B cell (primary cell): ENCODE measurements at regions not wholly inside any gene's neighbourhood (a gene's known extent, or its start where the extent isn't known, plus 50 kb on each side); places are given as distances from the start of the nearest gene placed in this dataset.

ENCODE experiments used
- ATAC-seq: fragments of 200-7000 bp; cut with Tn5 transposase; one replicate; pipeline ENCODE4 v1.10.0; 2021; ENCODE audit warnings: low read depth, mild to moderate bottlenecking, moderate number of reproducible peaks, moderate library complexity
- CTCF ChIA-PET: fragments of 350-600 bp; sonication (Branson Sonifier 250); formaldehyde crosslinking; loops from one replicate; lab custom pipeline; 2021; ENCODE audit warnings: antibody characterized with exemption, inconsistent platforms; lab: Charles Lee
- POLR2A ChIA-PET: fragments of 350-600 bp; sonication (Branson Sonifier 250); formaldehyde crosslinking; loops from one replicate; lab custom pipeline; 2021; ENCODE audit warnings: antibody characterized with exemption; lab: Charles Lee
- DNase-seq: peaks from one replicate; pipeline ENCODE4 v3.0.0; 2013
- H2AFZ ChIP-seq: 2 replicates; pipeline ENCODE4 v1.6.1; 2012; ENCODE audit warnings: mild to moderate bottlenecking, low read depth, low read length; ENCODE audit not compliant: insufficient read depth, poor library complexity, severe bottlenecking
- H3K27ac ChIP-seq, 2 donors: 1 replicate in 1 of 2; 2 replicates in 1 of 2; pipeline ENCODE4 v1.5.1; 2012 to 2013; ENCODE audit warnings: low read length in 2 of 2, mild to moderate bottlenecking in 2 of 2, moderate library complexity in 1 of 2
- H3K27me3 ChIP-seq, 4 experiments: fragments of 200-600 bp in 1 of 4; sonication (generic) in 1 of 4; replicated peaks in 1 of 4; 1 replicate in 2 of 4; 2 replicates in 2 of 4; pipeline versions ENCODE4 v1.6.1 to v1.7.0; 2013 to 2016; ENCODE audit warnings: low read length in 3 of 4, mild to moderate bottlenecking in 2 of 4, mixed read lengths in 1 of 4, moderate library complexity in 1 of 4; ENCODE audit not compliant: insufficient read depth in 4 of 4, control insufficient read depth in 3 of 4; ENCODE audit errors: control extremely low read depth in 1 of 4
- H3K36me3 ChIP-seq, 2 experiments: replicated peaks in 1 of 2; 1 replicate in 1 of 2; 2 replicates in 1 of 2; pipeline versions ENCODE4 v1.6.1 to v1.7.1; 2013; ENCODE audit warnings: low read length in 1 of 2; ENCODE audit not compliant: insufficient read depth in 2 of 2, control insufficient read depth in 1 of 2; ENCODE audit errors: control extremely low read depth in 1 of 2, extremely low read depth in 1 of 2
- H3K4me1 ChIP-seq, 2 donors: fragments of 200-600 bp in 1 of 2; sonication (generic) in 1 of 2; 1 replicate in 1 of 2; 2 replicates in 1 of 2; pipeline versions ENCODE4 v1.5.1 to v1.6.1; 2013 to 2017; ENCODE audit warnings: low read length in 2 of 2; ENCODE audit not compliant: control insufficient read depth in 2 of 2, insufficient read depth in 2 of 2
- H3K4me2 ChIP-seq: replicated peaks from 2 replicates; pipeline ENCODE3; 2012; ENCODE audit warnings: mild to moderate bottlenecking, low read depth, low read length; ENCODE audit not compliant: poor library complexity, severe bottlenecking
- H3K4me3 ChIP-seq, 5 experiments: fragments of 200-600 bp in 1 of 5; sonication (generic) in 1 of 5; 1 replicate in 3 of 5; 2 replicates in 2 of 5; pipeline versions ENCODE4 v1.5.1 to v1.7.0; 2011 to 2016; ENCODE audit warnings: low read length in 4 of 5, mild to moderate bottlenecking in 4 of 5, low read depth in 2 of 5, control low read depth in 1 of 5, moderate library complexity in 1 of 5; ENCODE audit not compliant: insufficient read depth in 1 of 5; ENCODE audit errors: control extremely low read depth in 1 of 5, extremely low read depth in 1 of 5
- H3K79me2 ChIP-seq: fragments of 200-600 bp; sonication (generic); one replicate; pipeline ENCODE4 v1.6.0; 2016; ENCODE audit warnings: low read length; ENCODE audit not compliant: control insufficient read depth, insufficient read depth
- H3K9ac ChIP-seq: fragments of 200-600 bp; sonication (generic); 2 replicates; pipeline ENCODE4 v1.6.1; 2017; ENCODE audit warnings: mild to moderate bottlenecking, low read length, moderate library complexity
- H3K9me3 ChIP-seq, 3 donors: one replicate each; pipeline versions ENCODE4 v1.6.1 to v1.7.1; 2013; ENCODE audit warnings: low read length in 2 of 3; ENCODE audit not compliant: control insufficient read depth in 2 of 3, insufficient read depth in 1 of 3; ENCODE audit errors: control extremely low read depth in 1 of 3
- H4K20me1 ChIP-seq: 2 replicates; pipeline ENCODE4 v1.6.0; 2012; ENCODE audit warnings: mild to moderate bottlenecking, low read length; ENCODE audit not compliant: insufficient read depth, control insufficient read depth, poor library complexity, severe bottlenecking
- H3K27ac Mint-ChIP-seq: one replicate; pipeline ENCODE4 v1.8.0; 2021; ENCODE audit warnings: mixed read lengths
- H3K27me3 Mint-ChIP-seq: one replicate; pipeline ENCODE4 v1.8.0; 2021; ENCODE audit warnings: mixed read lengths
- H3K4me1 Mint-ChIP-seq: one replicate; pipeline ENCODE4 v1.8.0; 2021; ENCODE audit warnings: mixed read lengths
- H3K4me3 Mint-ChIP-seq: one replicate; pipeline ENCODE4 v1.8.0; 2021; ENCODE audit warnings: mixed read lengths
- H3K9me3 Mint-ChIP-seq: one replicate; pipeline ENCODE4 v1.8.0; 2022; ENCODE audit warnings: mixed read lengths; ENCODE audit not compliant: insufficient read depth
- EZH2 ChIP-seq: IDR thresholded peaks from 2 replicates; pipeline ENCODE4 v1.6.1; 2012; ENCODE audit warnings: borderline replicate concordance, low read depth, mild to moderate bottlenecking, moderate library complexity, low read length; ENCODE audit not compliant: insufficient read depth, poor library complexity, severe bottlenecking
- WGBS: methylation state at CpG from one replicate; pipeline ENCODE4 v1.1.5; 2013; ENCODE audit warnings: missing lambda C conversion rate; ENCODE audit not compliant: insufficient coverage; 5-methylcytosine and 5-hydroxymethylcytosine counted together
- intact Hi-C: fragments of 100-400 bp; cut with micrococcal nuclease; formaldehyde crosslinking; loops from one replicate; pipeline ENCODE4 v1.10.0; 2022
- TF ChIP-seq, protein P1 (sequence below): fragments of 200-600 bp; IDR thresholded peaks from one replicate; pipeline ENCODE4 v1.8.0; 2022; ENCODE audit warnings: antibody characterized with exemption, mild to moderate bottlenecking

DNA sequence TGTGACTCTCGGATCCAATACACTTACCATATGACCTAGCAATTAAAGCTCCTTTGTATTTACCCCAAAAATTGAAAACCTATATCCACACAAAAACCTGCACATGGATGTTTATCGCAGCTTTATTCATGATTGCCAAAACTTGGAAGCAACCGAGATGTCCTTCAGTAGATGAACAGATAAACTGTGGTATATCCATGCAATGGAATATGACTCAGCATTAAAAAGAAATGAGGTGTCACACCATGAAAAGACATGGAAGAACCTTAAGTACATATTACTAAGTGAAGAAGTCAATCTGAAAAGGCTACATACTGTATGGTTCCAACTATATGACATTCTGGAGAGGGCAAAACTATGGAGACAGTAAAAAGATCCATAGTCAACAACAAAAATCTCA is 82.0 kb upstream of the PHF24 start:
- Histone ChIP-seq H4K20me1 (no peaks in the 10 kb centered on the region), H3K4me3 (no peak overlapping the region), H3K27ac (no peak overlapping the region), H3K9ac (no peak overlapping the region), H3K4me2 (no peak overlapping the region), H3K79me2 (no peaks in the 10 kb centered on the region), H3K9me3 (peaks cover 0 to 4% (median 0%) of the 10 kb centered on the region in 3 donors), H3K27me3 (peaks cover 0 to 8% (median 3%) of the 10 kb centered on the region in 4 experiments), H2AFZ (no peak overlapping the region), H3K4me1 (no peaks in the 10 kb centered on the region), H3K36me3 (no peaks in the 10 kb centered on the region)
- Mint-ChIP-seq H3K9me3 (peaks cover 2% of the 10 kb centered on the region), H3K4me1 (no peaks in the 10 kb centered on the region), H3K27me3 (peaks cover 31% of the 10 kb centered on the region), H3K27ac (no peak overlapping the region), H3K4me3 (no peak overlapping the region)
- 100% methylated on average over 1 of the region's 3 CpGs for WGBS
- ChIA-PET POLR2A (no interaction called here), CTCF (no interaction called here)
- DNase-seq, result no peak
- no peak for TF ChIP-seq EZH2
- TF ChIP-seq, protein P1, sequence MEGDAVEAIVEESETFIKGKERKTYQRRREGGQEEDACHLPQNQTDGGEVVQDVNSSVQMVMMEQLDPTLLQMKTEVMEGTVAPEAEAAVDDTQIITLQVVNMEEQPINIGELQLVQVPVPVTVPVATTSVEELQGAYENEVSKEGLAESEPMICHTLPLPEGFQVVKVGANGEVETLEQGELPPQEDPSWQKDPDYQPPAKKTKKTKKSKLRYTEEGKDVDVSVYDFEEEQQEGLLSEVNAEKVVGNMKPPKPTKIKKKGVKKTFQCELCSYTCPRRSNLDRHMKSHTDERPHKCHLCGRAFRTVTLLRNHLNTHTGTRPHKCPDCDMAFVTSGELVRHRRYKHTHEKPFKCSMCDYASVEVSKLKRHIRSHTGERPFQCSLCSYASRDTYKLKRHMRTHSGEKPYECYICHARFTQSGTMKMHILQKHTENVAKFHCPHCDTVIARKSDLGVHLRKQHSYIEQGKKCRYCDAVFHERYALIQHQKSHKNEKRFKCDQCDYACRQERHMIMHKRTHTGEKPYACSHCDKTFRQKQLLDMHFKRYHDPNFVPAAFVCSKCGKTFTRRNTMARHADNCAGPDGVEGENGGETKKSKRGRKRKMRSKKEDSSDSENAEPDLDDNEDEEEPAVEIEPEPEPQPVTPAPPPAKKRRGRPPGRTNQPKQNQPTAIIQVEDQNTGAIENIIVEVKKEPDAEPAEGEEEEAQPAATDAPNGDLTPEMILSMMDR, result no peak
- intact Hi-C loops, result no loop called here
- ATAC-seq, result no peak

DNA sequence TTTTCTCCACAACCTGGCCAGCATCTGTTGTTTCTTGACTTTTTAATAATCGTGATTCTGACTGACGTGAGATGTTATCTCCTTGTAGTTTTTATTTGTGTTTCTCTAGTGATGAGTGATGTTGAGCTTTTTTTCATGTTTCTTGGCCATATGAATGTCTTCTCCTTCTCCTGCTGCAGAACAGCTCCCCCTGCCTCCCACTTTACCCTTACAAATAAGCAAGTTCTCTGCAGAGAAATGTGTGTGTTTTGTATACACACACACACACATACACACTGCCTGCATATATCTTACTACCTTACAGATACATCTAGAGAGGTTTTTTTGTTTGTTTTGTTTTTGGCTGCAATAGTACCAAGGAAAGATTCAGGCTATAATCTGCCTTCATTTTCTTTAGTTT is 88.7 kb upstream of the PHF24 start:
- H3K27ac Mint-ChIP-seq, result no peak overlapping the region
- intact Hi-C loops, result no loop called here
- H3K9me3 Mint-ChIP-seq, result peaks cover 9% of the 10 kb centered on the region
- no peak for TF ChIP-seq EZH2
- TF ChIP-seq, protein P1, result no peak
- no peaks in the 10 kb centered on the region for H4K20me1 ChIP-seq
- ChIA-PET CTCF (interaction anchor here (0.7 kb wide), 1 partner anchor 31 kb away, joined by 3 read pairs; no protein-coding TSS in a partner anchor), POLR2A (no interaction called here)
- H3K9me3 ChIP-seq, result peaks cover 0 to 12% (median 3%) of the 10 kb centered on the region in 3 donors
- H3K27ac ChIP-seq, result no peak overlapping the region
- no peaks in the 10 kb centered on the region for H3K36me3 ChIP-seq
- WGBS, result no CpG with 5 or more reads among the region's 2 CpGs
- H3K4me2 ChIP-seq, result no peak overlapping the region
- DNase-seq, result no peak
- H3K27me3 Mint-ChIP-seq, result peaks cover 15% of the 10 kb centered on the region
- no peak overlapping the region for H3K4me3 ChIP-seq
- H2AFZ ChIP-seq, result no peak overlapping the region
- no peak overlapping the region for H3K9ac ChIP-seq
- ATAC-seq, result no peak
- no peaks in the 10 kb centered on the region for H3K4me1 Mint-ChIP-seq
- H3K79me2 ChIP-seq, result no peaks in the 10 kb centered on the region
- no peak overlapping the region for H3K4me3 Mint-ChIP-seq
- no peaks in the 10 kb centered on the region for H3K4me1 ChIP-seq
- peaks cover 0 to 2% (median 0%) of the 10 kb centered on the region in 4 experiments for H3K27me3 ChIP-seq
